ENCODE measurements at regions not wholly inside any gene's neighbourhood (a gene's known extent, or its start where the extent isn't known, plus 50 kb on each side); places are given as distances from the start of the nearest gene placed in this dataset.

- Histone ChIP-seq H3K4me2 (no peak overlapping the region), H3K36me3 (ENCODE audit: low read depth) (no peaks in the 10 kb centered on the region), H2AFZ (no peak overlapping the region), H3K9me3 (ENCODE audit: insufficient read depth, low read depth) (no peaks in the 10 kb centered on the region), H3F3A (ENCODE audit: insufficient read depth, low read depth) (no peaks in the 10 kb centered on the region), H3K79me2 (ENCODE audit: low read depth) (no peaks in the 10 kb centered on the region), H4K20me1 (ENCODE audit: insufficient read depth) (no peaks in the 10 kb centered on the region), H3K27ac (no peak overlapping the region), H3K4me3 (no peak overlapping the region), H3K4me1 (replicated peaks; ENCODE audit: insufficient read depth) (no peaks in the 10 kb centered on the region), H3K27me3 (ENCODE audit: insufficient read depth, low read depth) (peaks cover 96% of the 10 kb centered on the region), H3K9me2 (ENCODE audit: insufficient read depth) (no peaks in the 10 kb centered on the region)
- no peak for TF ChIP-seq EZH2 (IDR thresholded peaks at IDR 0.05; ENCODE audit: low read depth)
- BruUV-seq (replicated peaks), result no TSS peak
- DNase-seq, result no peak
- intact Hi-C loops (cut with micrococcal nuclease; ENCODE audit: unreplicated experiment), result no loop called here
- ChIA-PET POLR2A (ENCODE audit: unreplicated experiment) (no interaction called here), CTCF (no interaction called here)
Observed at GRCh38 chr7:148481971-148482626, 108.5 kb upstream of the C7orf33 start.

GRCh38 chr7:148483515-148484308 is 106.9 kb upstream of the C7orf33 start:
- POLR2A ChIA-PET (ENCODE audit: unreplicated experiment), result no interaction called here

GRCh38 chr7:148484486-148484885 is 106.1 kb upstream of the C7orf33 start:
- no peaks in the 10 kb centered on the region for H3K36me3 ChIP-seq (ENCODE audit: low read depth)
- no peak for TF ChIP-seq EZH2 (IDR thresholded peaks at IDR 0.05; ENCODE audit: low read depth)
- TF ChIP-seq CTCF (conservative IDR thresholded peaks at IDR 0.05), result no peak
- intact Hi-C loops (cut with micrococcal nuclease; ENCODE audit: unreplicated experiment), result no loop called here
- DNase-seq, result no peak
- H3K9me2 ChIP-seq (ENCODE audit: insufficient read depth), result no peaks in the 10 kb centered on the region
- no peaks in the 10 kb centered on the region for H3F3A ChIP-seq (ENCODE audit: insufficient read depth, low read depth)
- no peak overlapping the region for H3K4me2 ChIP-seq
- no peaks in the 10 kb centered on the region for H3K4me1 ChIP-seq (replicated peaks; ENCODE audit: insufficient read depth)
- no peak overlapping the region for H3K4me3 ChIP-seq
- H3K27me3 ChIP-seq (ENCODE audit: insufficient read depth, low read depth), result peaks cover 92% of the 10 kb centered on the region
- H2AFZ ChIP-seq, result no peak overlapping the region
- H4K20me1 ChIP-seq (ENCODE audit: insufficient read depth), result no peaks in the 10 kb centered on the region
- ChIA-PET POLR2A (ENCODE audit: unreplicated experiment) (no interaction called here), CTCF (no interaction called here)
- H3K79me2 ChIP-seq (ENCODE audit: low read depth), result no peaks in the 10 kb centered on the region
- H3K27ac ChIP-seq, result no peak overlapping the region
- no peaks in the 10 kb centered on the region for H3K9me3 ChIP-seq (ENCODE audit: insufficient read depth, low read depth)
- BruUV-seq (replicated peaks), result no TSS peak

More at GRCh38 chr7:148483515-148484308, 106.9 kb upstream of the C7orf33 start:
- CTCF ChIA-PET, result no interaction called here
- Histone ChIP-seq H3K9me2 (ENCODE audit: insufficient read depth) (no peaks in the 10 kb centered on the region), H2AFZ (no peak overlapping the region), H4K20me1 (ENCODE audit: insufficient read depth) (no peaks in the 10 kb centered on the region), H3K4me3 (no peak overlapping the region), H3K27ac (no peak overlapping the region), H3K4me2 (no peak overlapping the region), H3K9me3 (ENCODE audit: insufficient read depth, low read depth) (no peaks in the 10 kb centered on the region), H3K36me3 (ENCODE audit: low read depth) (no peaks in the 10 kb centered on the region), H3K4me1 (replicated peaks; ENCODE audit: insufficient read depth) (no peaks in the 10 kb centered on the region), H3K79me2 (ENCODE audit: low read depth) (no peaks in the 10 kb centered on the region), H3K27me3 (ENCODE audit: insufficient read depth, low read depth) (peaks cover 91% of the 10 kb centered on the region), H3F3A (ENCODE audit: insufficient read depth, low read depth) (no peaks in the 10 kb centered on the region)
- intact Hi-C loops (cut with micrococcal nuclease; ENCODE audit: unreplicated experiment), result no loop called here
- BruUV-seq (replicated peaks), result no TSS peak
- TF ChIP-seq CTCF (conservative IDR thresholded peaks at IDR 0.05) (no peak), EZH2 (IDR thresholded peaks at IDR 0.05; ENCODE audit: low read depth) (no peak)
- DNase-seq, result no peak

Measured in PC-9 (cell line).